Uterus (tissue), 2 donors: ENCODE measurements at regions not wholly inside any gene's neighbourhood (a gene's known extent, or its start where the extent isn't known, plus 50 kb on each side); places are given as distances from the start of the nearest gene placed in this dataset.

Experiments used
- POLR2A ChIP-seq, 2 donors: fragments of 450-650 bp; IDR thresholded peaks; one replicate each; pipeline ENCODE4 v1.6.1; 2016; ENCODE audit warnings: antibody characterized with exemption in 2 of 2, mild to moderate bottlenecking in 1 of 2, moderate library complexity in 1 of 2
- TF ChIP-seq, protein P1 (sequence below), 4 experiments: fragments of 200-600 bp in 2 of 4; fragments of 450-650 bp in 2 of 4; sonication (generic) in 2 of 4; IDR thresholded peaks; one replicate each; pipeline ENCODE4 v1.5.1; 2016 to 2019; ENCODE audit warnings: antibody characterized with exemption in 4 of 4, mild to moderate bottlenecking in 2 of 4, moderate library complexity in 1 of 4

DNA sequence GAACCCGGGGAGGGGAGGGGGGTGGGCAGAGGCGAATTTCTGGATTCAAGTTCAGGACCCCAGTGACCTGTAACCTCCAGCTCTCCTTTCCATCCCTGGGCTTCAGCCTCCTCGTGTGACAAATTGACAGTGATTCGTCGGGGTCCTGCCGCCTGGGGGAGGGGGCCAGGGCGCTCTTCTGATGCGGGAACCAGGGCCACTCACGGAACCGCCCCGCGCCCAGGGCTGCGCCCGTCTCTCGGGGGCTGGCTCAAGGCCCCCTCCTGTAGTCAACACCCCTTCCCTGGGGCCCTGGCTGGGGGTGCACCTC, 92.8 kb upstream of the ANO1 start:
- no peak for TF ChIP-seq POLR2A (IDR thresholded peaks at IDR 0.05)
- TF ChIP-seq, protein P1, sequence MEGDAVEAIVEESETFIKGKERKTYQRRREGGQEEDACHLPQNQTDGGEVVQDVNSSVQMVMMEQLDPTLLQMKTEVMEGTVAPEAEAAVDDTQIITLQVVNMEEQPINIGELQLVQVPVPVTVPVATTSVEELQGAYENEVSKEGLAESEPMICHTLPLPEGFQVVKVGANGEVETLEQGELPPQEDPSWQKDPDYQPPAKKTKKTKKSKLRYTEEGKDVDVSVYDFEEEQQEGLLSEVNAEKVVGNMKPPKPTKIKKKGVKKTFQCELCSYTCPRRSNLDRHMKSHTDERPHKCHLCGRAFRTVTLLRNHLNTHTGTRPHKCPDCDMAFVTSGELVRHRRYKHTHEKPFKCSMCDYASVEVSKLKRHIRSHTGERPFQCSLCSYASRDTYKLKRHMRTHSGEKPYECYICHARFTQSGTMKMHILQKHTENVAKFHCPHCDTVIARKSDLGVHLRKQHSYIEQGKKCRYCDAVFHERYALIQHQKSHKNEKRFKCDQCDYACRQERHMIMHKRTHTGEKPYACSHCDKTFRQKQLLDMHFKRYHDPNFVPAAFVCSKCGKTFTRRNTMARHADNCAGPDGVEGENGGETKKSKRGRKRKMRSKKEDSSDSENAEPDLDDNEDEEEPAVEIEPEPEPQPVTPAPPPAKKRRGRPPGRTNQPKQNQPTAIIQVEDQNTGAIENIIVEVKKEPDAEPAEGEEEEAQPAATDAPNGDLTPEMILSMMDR (IDR thresholded peaks at IDR 0.05): no peak
